Left lobe of liver (tissue), 2 donors: ENCODE measurements at regions not wholly inside any gene's neighbourhood (a gene's known extent, or its start where the extent isn't known, plus 50 kb on each side); places are given as distances from the start of the nearest gene placed in this dataset.

Experiments used
- ATAC-seq: fragments of 200-7000 bp; cut with Tn5 transposase; one replicate; pipeline ENCODE4 v1.9.1; 2020; ENCODE audit warnings: mild to moderate bottlenecking, moderate library complexity
- DNase-seq: peaks from one replicate; pipeline ENCODE4 v3.0.0-alpha.2; 2020; ENCODE audit warnings: low spot score
- donor health status: DM: no; HTN: no; CAD: no; lungs with moderate emphysema.
- donor health status: DM: no; HTN: yes; CAD: no.

- ATAC-seq (no peak), DNase-seq (no peak)
Measured at GRCh38 chr15:79186616-79187015, 95.9 kb upstream of the ANKRD34C start.

- no peak for DNase-seq
- no peak for ATAC-seq
Measured at GRCh38 chr15:79185199-79185598, 94.6 kb upstream of the RASGRF1 start.

- ATAC-seq (peak; percentile 89), DNase-seq (peak; percentile 69)
Measured at GRCh38 chr15:79184465-79184892, 93.9 kb upstream of the RASGRF1 start.

GRCh38 chr15:79180318-79180717 lies 89.7 kb upstream of the RASGRF1 start:
- no peak for DNase-seq
- ATAC-seq, result no peak

GRCh38 chr15:79179597-79179996 lies 89.0 kb upstream of the RASGRF1 start:
- DNase-seq (no peak), ATAC-seq (no peak)

GRCh38 chr15:79179108-79179561 lies 88.6 kb upstream of the RASGRF1 start:
- no peak for ATAC-seq
- DNase-seq, result no peak

GRCh38 chr15:79178594-79178993 lies 88.0 kb upstream of the RASGRF1 start:
- no peak for DNase-seq
- no peak for ATAC-seq

- DNase-seq (peak; percentile 5), ATAC-seq (no peak)
Measured at GRCh38 chr15:79176151-79176550, 85.6 kb upstream of the RASGRF1 start.

GRCh38 chr15:79172801-79173460 lies 82.4 kb upstream of the RASGRF1 start:
- ATAC-seq (no peak), DNase-seq (peak; percentile 29)

- DNase-seq (peak; percentile 33), ATAC-seq (no peak)
Measured at GRCh38 chr15:79172032-79172481, 81.5 kb upstream of the RASGRF1 start.

GRCh38 chr15:79171320-79172031 lies 80.9 kb upstream of the RASGRF1 start:
- DNase-seq (peak; percentile 18), ATAC-seq (no peak)

GRCh38 chr15:79170256-79170664 lies 79.7 kb upstream of the RASGRF1 start:
- ATAC-seq (no peak), DNase-seq (no peak)

- DNase-seq, result no peak
Measured at GRCh38 chr15:79169526-79170133, 79.0 kb upstream of the RASGRF1 start.

GRCh38 chr15:79168922-79169456 lies 78.4 kb upstream of the RASGRF1 start:
- DNase-seq (no peak), ATAC-seq (no peak)

More at GRCh38 chr15:79169526-79170133, 79.0 kb upstream of the RASGRF1 start:
- ATAC-seq, result no peak

- DNase-seq (no peak), ATAC-seq (no peak)
Measured at GRCh38 chr15:79167776-79168175, 77.2 kb upstream of the RASGRF1 start.

GRCh38 chr15:79166311-79166955 lies 75.9 kb upstream of the RASGRF1 start:
- no peak for ATAC-seq
- no peak for DNase-seq

GRCh38 chr15:79164465-79164864 lies 73.9 kb upstream of the RASGRF1 start:
- DNase-seq (no peak), ATAC-seq (no peak)

GRCh38 chr15:79164043-79164442 lies 73.5 kb upstream of the RASGRF1 start:
- ATAC-seq, result peak; percentile 93
- DNase-seq, result no peak

GRCh38 chr15:79163395-79163794 lies 72.8 kb upstream of the RASGRF1 start:
- no peak for DNase-seq
- no peak for ATAC-seq

GRCh38 chr15:79161837-79162508 lies 71.4 kb upstream of the RASGRF1 start:
- DNase-seq, result no peak
- ATAC-seq, result peak; percentile 69

- no peak for DNase-seq
- no peak for ATAC-seq
Measured at GRCh38 chr15:79160211-79160610, 69.6 kb upstream of the RASGRF1 start.
